Fibroblast of skin of abdomen (primary cell): ENCODE measurements at regions not wholly inside any gene's neighbourhood (a gene's known extent, or its start where the extent isn't known, plus 50 kb on each side); places are given as distances from the start of the nearest gene placed in this dataset.

Experiments
- DNase-seq: peaks from one replicate; pipeline ENCODE4 v3.0.0-alpha.2; 2013

DNA sequence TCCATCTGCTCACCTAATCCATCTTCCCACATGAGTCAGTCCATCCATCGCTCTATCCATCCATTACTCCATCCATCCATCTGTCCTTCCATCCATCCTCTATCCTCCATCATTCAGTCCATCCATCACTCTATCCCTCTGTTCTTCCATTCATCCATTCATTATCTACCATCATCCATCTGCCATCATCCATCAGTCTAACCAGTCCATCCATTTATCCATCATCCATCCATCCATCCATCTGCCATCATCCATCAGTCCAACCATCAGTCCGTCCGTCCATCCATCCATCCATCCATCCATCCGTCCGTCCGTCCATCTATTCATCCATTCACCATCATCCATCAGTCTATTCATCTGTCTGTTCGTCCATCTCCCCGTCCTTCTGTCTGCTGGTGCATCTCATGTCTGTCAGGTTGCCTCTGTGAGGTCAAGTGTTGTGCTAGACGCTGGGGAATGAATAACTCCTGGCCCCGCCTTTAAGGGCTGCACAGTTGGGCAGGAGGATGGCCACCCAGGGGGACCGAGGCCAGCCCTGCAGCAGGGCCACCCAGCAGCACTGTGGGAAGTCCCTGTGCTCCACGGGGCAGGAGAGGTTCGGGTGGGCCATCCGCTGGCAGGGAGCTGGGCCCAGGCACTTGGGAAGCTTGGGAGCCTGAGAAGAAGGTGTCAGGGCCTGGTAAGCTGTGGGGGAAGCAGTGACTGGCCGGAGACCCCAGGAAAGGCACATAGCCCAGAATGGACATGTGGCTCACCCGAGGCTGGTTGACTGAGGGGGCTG lies 137.1 kb downstream of the CTTN start:
- DNase-seq: no peak

DNA sequence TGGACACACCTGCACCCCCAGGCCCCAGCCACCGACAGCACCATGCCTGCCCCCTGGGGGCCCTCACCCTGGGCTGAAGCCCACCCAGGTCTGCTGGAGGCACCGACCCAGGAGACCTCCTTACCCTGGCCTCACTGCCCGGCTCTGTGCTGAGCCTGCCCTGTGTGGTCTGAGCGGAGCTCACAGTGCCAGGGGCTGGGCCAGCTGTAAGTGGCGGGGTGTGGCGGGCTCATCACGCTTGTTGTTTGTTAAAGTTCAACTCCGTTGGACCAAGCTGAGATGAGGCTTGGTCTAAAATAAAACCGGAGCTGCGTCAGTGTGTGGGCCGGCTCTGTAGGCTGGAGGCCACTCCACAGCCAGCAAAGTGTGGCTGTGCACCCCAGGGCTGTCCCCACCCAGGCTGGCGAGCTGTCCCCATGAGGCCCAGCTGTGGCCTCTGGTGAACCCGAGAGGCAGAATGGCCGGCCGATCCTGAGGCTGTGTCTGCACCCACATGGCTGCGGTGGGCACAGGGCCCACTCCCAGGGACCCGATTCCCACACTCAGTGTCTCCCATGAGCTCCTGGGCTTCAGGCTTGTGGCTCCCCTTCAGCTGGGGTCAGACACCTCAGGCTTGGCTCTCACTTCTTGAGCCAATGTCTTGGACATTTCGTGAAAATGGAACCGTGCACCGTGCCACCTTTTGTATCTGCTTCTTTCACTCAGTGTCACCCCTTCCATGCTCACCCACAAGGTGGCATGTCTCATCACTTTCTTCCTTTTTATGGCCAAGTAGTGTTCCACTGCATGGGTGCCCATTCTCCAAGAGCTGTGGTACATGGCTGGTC lies 137.9 kb downstream of the CTTN start:
- DNase-seq: no peak

GRCh38 chr11:70537576-70538571 lies 139.5 kb downstream of the CTTN start:
- no peak for DNase-seq

DNA sequence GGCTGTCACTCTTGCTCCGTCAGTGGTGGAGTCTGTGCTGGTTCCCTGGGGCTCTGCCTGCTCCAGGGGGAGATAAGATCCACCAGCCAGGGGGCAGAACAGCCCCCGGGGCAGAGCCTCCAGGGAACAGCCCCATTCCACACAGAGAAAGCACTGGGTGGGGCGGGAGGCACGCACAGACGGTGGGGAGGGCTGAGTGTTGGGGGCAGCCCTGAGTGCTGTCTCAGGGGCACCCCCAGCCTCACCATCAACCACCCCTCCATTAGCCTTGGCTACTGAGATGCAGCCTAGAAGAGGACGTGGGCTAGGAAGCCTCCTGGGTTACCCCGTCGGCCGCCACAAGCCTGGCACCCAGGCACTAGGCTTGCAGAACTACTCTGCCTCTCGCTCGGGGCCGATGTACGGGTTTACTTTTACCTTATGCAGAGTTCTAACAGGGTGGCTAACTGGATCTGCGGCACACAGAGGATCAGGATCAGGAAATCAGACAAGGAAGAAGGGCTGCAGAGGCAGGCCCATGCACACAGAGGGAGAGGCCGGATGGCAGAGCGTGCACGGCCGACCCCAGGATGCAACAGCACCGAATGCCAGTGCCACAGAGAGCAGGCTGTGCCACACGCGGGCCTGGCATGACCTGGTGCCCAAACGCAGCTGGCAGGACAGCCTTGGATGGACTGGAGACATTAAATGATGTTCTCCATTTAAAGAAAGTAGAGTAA lies 140.5 kb downstream of the CTTN start:
- no peak for DNase-seq

- DNase-seq: no peak
These were observed 141.2 kb downstream of the CTTN start for GRCh38 chr11:70539360-70540095.

DNA sequence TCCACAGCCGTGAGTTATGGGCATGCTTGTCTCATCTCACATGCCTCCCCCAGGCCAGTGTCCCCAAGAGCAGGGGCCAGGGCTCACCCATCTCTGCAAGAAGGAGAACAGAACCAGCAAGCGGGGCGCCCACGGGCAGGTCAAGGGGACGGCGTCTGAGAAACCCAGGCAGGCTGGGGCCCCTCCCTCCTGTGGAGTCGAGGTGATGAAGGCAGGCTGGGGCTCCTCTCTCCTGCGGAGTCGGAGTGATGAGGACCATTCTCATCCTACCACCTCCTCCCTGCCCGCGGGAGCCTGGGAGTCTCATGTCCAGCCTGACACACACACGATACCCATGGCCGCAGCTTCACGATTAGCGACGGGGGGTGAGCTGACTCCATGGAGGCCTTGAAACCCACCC lies 141.9 kb downstream of the CTTN start:
- DNase-seq: no peak

- DNase-seq: no peak
These were observed 142.8 kb downstream of the CTTN start for GRCh38 chr11:70541176-70541575.

DNA sequence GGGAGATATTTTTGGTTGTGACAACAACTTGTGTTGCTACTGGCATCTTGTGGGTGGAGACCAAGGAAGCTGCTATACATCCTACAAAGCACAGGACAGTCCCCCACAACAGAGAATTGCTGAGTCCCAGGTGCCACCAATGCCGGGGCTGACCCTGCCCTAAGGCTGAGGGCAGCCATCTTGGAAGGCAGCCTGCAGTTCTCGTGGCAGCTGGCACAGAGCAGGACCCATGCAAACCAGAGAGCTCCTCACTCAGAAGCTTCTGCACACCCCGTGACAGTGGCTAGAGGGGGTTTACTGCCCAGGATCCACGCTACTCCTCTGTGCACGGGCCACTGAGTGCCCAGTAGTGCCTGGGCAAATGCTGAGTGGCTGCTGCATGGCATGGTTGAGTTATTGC lies 143.4 kb downstream of the CTTN start:
- DNase-seq: no peak

DNA sequence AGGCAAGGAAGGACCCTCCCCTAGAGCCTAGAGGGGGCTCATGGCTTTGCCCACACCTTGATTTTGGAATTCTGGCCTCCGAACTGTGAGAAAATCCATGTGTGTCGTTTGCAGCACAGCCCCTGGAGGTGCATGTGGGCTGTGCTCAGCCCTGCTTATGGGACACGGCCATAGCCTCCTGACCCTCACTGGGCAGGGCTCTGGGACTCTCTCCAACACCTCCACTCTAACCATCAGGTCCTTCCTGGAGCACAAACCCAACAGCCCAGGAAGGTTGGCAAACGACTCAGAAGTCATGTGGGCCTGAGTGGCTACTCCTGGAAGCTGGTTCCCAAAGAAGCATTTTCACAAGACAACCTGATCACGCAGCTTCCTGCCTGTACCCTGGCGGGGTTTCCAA lies 144.1 kb downstream of the CTTN start:
- no peak for DNase-seq

DNA sequence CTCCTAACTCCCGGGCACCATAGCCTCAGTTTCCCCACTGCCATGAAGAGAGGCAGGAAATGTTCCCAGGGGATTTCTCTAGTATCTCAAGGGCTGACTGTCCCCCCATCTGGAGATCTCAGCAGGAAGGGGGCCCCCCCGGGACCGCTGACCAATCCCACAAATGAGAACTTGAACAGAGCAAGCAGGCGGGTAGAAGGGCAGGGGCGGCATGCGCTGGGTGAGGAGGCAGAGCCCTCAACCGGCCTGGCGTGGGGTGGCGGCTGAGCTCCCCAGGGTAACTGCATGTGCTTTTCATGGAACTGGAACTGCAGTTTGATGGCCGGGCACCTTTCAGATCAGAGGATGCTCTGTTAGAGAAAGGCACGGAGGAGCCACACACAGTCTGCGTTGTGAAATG lies 144.5 kb downstream of the CTTN start:
- no peak for DNase-seq

- DNase-seq: no peak
These were observed 145.3 kb downstream of the CTTN start for GRCh38 chr11:70543611-70544010.

DNA sequence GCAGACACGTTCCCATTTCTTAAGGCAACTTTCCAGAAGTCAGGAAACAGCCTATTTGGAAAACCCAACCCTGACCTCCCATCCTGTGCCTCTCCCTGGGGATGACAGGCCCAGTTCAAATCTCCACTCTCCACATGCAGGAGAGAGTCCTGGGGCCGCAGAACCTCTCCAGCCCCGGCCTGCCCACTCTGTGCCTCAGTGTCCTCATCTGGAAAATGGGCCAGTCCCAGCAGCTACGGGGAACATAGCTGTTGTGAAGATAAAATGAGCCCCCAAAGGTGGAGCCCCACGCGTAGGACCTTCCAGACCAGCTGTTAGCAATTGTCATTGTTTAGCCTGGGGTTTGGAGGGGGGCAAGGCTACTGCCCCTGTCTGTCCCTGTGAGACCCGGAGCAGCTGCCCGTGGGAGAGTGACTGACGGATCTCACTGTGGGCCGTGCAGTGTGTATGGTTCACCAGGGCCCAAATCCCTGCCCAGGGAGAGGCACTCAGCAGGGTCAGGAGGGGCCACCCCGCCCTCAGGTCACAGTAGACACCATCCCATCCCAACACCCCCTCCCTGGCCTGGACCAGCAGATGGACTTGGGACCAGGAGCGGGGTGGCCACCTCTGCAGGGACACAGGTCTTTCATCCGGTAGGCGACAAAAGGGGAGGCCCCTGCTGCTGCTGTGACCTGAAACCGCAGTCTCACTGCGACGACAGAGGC lies 145.9 kb downstream of the CTTN start:
- no peak for DNase-seq

DNA sequence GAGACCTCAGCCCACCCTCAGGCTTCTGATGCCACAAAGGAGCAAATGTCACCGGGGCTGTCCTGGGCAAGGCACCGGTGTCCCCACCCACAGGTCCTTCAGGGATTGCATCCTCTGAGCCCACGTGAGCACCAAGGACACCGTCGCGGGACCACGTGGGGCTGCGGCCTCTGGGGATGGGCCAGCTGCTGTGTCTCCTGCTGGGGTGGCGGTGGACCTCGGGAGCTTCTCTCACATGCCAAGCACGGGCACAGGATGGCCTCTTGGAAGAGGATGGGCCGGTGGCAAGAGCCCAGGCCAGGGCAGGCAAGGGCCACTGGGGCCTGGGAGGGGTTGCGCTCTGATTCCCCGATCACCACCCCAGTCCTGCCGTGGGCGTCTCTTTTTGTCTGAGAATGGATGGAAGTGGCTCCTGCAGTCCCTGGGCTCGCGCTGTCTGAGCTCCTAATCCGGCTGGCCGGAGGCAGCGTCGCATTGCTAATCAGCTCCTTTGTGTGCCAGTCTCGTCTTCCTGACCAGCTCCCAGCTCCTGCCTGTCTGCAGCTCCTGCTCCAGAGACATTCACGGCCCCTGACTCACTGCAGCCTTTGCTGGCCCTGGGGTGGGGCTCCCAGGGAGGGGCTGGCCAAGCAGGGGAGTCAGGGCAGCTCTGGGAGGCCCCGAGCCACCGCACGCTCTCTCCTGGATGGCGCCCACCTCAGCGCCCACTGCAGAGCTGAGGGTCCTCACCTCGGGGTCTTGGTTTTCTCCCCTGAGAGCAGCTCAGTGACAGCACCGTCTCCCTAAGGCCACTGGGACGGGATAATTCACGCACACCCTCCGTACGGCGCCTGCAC lies 146.7 kb downstream of the CTTN start:
- DNase-seq: peak; percentile 41

DNA sequence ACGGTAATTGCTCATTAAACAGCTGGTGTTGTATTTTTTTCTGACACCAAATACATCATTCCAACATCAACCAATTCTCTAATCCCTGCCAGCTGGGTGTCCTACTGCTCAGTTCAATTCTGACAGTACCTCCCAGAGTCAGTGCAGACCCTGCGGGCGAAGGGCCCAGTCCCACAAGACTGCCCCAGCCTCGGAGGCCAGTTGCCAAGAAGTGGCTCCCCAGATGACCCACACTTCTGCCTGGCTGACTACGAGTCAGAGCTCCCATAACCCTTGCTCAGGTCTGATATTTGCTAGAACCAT lies 147.2 kb downstream of the CTTN start:
- no peak for DNase-seq

DNA sequence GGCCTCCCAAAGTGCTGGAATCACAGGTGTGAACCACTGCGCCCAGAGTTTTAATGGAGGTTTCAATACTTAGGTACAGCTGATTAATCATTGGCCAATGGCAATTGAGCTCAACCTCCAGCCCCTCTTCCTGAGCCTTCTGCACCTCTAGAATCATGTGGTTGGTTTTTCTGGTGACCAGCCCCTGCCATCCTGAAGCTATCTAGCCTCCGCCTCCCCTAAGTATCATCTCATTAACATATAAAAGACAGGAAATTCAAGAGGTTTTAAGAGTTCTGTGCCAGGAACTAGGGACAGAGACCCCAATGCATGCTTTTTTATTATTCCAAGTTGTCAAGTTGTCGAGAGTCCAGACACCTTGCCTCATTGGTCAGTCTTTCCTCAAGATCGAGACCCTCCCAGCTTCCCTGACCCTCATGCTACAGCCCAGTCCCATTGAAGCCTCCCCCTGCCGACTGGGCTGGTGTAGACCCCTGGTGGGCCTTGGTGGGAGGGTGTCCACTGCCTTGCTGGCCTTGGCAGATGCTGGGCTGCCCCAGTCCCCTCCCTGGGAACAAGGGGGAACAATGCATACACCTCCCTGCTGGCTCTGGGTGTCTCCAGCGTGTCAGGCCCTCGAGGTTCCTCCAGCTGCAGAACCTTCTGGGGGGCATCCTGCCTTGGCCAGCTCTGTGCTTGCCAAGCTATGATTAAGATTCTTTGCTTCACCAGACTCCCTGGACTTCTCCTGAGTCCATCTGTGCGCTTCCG lies 148.0 kb downstream of the CTTN start:
- DNase-seq: no peak

- no peak for DNase-seq
These were observed 149.1 kb downstream of the CTTN start for GRCh38 chr11:70547386-70547785.

DNA sequence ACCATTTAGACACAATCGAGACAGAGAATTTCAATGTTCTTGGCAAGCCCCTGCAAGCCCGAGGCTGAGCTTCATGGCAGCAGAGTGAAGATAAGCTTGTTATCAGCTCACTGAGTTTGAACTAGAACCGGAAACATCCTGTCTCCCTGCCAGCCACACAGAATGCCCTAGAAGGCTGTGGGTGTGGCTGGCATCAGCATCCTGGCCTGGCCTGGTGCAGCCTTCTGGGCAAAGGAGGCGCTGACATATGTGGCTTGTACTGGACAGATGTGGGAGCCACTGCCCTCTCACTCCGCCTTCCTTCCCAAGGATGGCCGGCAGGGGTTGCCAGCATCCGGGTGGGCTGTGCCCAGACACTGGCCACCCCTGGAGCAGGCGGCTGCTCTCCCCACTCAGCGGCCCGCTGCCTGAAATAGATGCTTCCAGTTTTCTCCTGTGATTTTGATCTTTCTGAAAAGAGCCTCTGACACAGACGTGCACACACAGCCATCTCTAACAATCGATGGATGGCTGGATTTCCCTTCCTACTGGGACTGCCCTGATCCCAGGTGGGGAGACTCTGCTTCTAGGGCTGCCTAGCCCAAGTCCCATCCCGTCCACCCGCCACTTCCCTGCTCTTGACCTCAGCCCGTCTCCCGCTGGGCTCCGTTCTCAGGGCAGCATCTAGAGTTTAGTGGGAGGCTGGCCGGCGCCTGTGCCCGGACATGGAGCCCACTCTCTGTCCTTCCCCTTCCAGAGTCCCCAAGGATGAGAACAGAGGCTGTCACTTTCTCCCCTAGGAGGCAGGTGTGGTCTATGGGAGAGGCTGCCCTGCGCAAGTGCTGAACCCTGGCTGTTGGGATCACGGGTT lies 149.7 kb downstream of the CTTN start:
- DNase-seq: no peak

- no peak for DNase-seq
These were observed 150.6 kb downstream of the CTTN start for GRCh38 chr11:70548976-70549375.
